OCI-LY3 (cell line): ENCODE measurements at regions not wholly inside any gene's neighbourhood (a gene's known extent, or its start where the extent isn't known, plus 50 kb on each side); places are given as distances from the start of the nearest gene placed in this dataset.

Experiments used
- CTCF ChIP-seq: fragments of 200-600, 300-600 bp; sonication (generic); IDR thresholded peaks from 2 replicates; pipeline ENCODE4 v1.5.1; 2014; ENCODE audit warnings: antibody characterized with exemption, low read length, low read depth
- EZH2phosphoT487 ChIP-seq: fragments of 200-600 bp; shearing (Covaris generic); IDR thresholded peaks from 2 replicates; pipeline ENCODE4 v1.6.1; 2018; ENCODE audit warnings: antibody characterized with exemption, mixed run types, low read depth

GRCh38 chr4:128536746-128537145 is 249.1 kb upstream of the PGRMC2 start:
- TF ChIP-seq CTCF, result no peak
- no peak for TF ChIP-seq EZH2phosphoT487
